AG04450 (cell line): ENCODE measurements at regions not wholly inside any gene's neighbourhood (a gene's known extent, or its start where the extent isn't known, plus 50 kb on each side); places are given as distances from the start of the nearest gene placed in this dataset.

Experiments used
- CTCF ChIA-PET: fragments of 300-600, 350-600 bp; formaldehyde crosslinking; extraction: SDS; loops from one replicate; lab custom pipeline; 2022; ENCODE audit warnings: antibody characterized with exemption, inconsistent platforms; lab: Charles Lee
- POLR2A ChIA-PET: fragments of 350-600 bp; formaldehyde crosslinking; extraction: SDS; loops from one replicate; lab custom pipeline; 2021; ENCODE audit warnings: antibody characterized with exemption, inconsistent platforms; lab: Yijun Ruan, JAX
- DNase-seq: peaks from one replicate; pipeline ENCODE4 v3.0.0-alpha.2; 2011; ENCODE audit warnings: low read depth, low spot score
- H3K27ac ChIP-seq: one replicate; pipeline ENCODE4 v1.5.1; 2012; ENCODE audit warnings: low read depth, low read length, control low read depth
- H3K27me3 ChIP-seq: one replicate; pipeline ENCODE4 v1.6.0; 2012; ENCODE audit warnings: low read length; ENCODE audit not compliant: control insufficient read depth, insufficient read depth
- H3K4me3 ChIP-seq: 2 replicates; pipeline ENCODE4 v1.5.1; 2011; ENCODE audit warnings: mild to moderate bottlenecking, low read depth, low read length, control low read depth
- H3K9me3 ChIP-seq: 2 replicates; pipeline ENCODE4 v1.5.1; 2012; ENCODE audit warnings: low read length; ENCODE audit not compliant: control insufficient read depth, insufficient read depth
- TF ChIP-seq, protein P1 (sequence below): IDR thresholded peaks from 2 replicates; pipeline ENCODE4 v1.5.1; 2011; ENCODE audit warnings: low read depth, low read length, control low read depth, inconsistent platforms

DNA sequence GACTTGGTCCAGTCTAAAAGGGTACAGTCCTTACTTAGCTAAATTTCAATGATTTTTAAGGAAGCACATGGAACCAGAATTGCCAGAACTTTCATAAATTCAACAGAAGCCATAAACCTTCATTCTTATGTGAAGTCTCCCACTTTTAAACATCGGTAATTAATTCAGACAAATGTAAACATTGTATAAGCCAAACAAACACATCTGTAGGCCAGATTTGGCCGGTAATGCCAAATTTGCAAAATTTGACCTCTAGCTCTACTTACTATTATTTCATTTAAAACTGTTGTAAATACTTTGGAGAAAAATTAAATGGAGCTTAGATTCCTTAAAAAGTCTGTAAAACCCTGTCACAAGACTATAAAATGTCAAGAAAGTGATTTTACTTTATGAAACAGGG, 83.2 kb upstream of the GALNT5 start:
- Histone ChIP-seq H3K4me3 (no peak overlapping the region), H3K27me3 (no peaks in the 10 kb centered on the region), H3K9me3 (no peaks in the 10 kb centered on the region), H3K27ac (peak overlapping the region; percentile 82)
- POLR2A ChIA-PET: interaction anchor here (1.6 to 2.1 kb wide), 2 partner anchors 9 to 118 kb away, joined by 9 to 11 read pairs; no protein-coding TSS in a partner anchor
- TF ChIP-seq, protein P1, sequence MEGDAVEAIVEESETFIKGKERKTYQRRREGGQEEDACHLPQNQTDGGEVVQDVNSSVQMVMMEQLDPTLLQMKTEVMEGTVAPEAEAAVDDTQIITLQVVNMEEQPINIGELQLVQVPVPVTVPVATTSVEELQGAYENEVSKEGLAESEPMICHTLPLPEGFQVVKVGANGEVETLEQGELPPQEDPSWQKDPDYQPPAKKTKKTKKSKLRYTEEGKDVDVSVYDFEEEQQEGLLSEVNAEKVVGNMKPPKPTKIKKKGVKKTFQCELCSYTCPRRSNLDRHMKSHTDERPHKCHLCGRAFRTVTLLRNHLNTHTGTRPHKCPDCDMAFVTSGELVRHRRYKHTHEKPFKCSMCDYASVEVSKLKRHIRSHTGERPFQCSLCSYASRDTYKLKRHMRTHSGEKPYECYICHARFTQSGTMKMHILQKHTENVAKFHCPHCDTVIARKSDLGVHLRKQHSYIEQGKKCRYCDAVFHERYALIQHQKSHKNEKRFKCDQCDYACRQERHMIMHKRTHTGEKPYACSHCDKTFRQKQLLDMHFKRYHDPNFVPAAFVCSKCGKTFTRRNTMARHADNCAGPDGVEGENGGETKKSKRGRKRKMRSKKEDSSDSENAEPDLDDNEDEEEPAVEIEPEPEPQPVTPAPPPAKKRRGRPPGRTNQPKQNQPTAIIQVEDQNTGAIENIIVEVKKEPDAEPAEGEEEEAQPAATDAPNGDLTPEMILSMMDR: no peak
- CTCF ChIA-PET: interaction anchor here (0.5 to 1.0 kb wide), 2 partner anchors 27 to 39 kb away, joined by 4 to 7 read pairs; no protein-coding TSS in a partner anchor
- DNase-seq: no peak

DNA sequence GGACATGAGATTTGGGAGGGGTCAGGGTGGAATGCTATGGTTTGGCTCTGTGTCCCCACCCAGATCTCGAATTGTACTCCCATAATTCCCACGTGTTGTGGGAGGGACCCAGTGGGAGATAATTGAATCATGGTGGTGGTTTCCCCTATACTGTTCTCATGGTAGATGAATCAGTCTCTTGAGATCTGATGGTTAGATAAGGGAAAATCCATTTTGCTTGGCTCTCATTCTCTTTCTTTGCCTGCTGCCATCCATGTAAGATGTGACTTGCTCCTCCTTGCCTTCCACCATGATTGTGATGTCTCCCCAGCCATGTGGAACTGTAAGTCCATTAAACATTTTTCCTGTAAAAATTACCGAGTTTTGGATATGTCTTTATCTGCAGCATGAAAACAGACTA, 80.9 kb upstream of the GALNT5 start:
- no peak for DNase-seq
- no peak overlapping the region for H3K27ac ChIP-seq
- CTCF ChIA-PET: no interaction called here
- H3K9me3 ChIP-seq: no peaks in the 10 kb centered on the region
- TF ChIP-seq, protein P1: no peak
- POLR2A ChIA-PET: no interaction called here
- H3K27me3 ChIP-seq: no peaks in the 10 kb centered on the region
- no peak overlapping the region for H3K4me3 ChIP-seq

DNA sequence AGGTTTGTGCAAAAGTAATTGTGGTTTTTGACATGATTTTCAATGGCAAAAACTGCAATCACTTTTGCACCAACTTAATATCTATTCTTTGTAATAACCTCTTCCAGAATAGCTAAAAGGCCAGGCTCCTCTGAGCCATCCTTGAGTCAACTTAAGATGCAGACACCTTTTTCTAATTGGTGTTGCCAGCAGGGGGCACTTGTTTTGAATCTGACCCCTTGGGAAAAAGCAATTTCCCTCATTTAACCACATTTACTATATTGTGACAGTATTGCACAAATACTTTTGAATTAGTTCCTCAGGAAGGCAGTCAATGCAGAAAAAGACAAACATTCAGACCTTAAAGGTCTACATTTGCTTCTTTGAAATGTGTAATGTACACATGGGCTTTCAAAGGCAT, 78.6 kb upstream of the GALNT5 start:
- DNase-seq: no peak
- TF ChIP-seq, protein P1: 0 out of 2 replicates have a peak, but pooled peaks have one; percentile 5
- ChIA-PET CTCF (interaction anchor here (3.4 kb wide), 1 partner anchor 15 kb away, joined by 22 read pairs; no protein-coding TSS in a partner anchor), POLR2A (no interaction called here)
- H3K27ac ChIP-seq: no peak overlapping the region
- no peak overlapping the region for H3K4me3 ChIP-seq
- no peaks in the 10 kb centered on the region for H3K9me3 ChIP-seq
- H3K27me3 ChIP-seq: no peaks in the 10 kb centered on the region

DNA sequence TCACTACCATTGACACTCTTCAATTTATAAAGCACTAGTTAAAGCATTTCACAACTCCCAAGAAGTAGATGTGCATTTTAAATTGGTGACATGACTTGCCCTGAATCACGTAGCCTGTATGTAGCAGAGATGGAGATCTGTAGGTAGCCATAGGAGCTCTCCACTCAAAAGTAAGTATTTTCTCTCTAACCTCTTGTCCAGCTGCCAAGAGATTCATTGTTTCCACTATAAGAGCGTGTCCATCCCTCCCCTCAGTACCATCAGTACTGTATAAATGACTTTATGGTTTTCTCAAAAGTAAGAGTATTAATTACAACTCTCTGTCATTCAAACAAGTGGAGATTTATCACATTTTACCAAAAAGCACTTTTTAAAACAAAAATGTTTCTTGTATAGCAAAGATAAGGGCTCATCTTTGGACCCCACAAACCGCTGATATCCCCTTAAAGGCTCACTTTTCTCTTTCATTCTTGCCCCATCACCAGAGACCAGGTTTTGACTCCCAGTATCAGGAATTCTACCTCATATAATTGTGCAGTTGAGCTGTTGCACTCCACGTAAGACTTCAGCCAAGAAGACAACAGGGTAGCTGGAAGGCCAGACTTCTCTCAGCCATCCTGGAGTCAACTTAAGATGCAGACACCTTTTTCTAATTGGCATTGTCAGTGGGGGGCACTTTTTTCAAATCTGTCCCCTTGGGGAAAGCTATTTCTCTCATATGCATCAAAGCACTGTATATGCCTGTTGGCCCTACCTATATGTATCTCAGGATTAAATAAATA, 78.0 kb upstream of the GALNT5 start:
- CTCF ChIA-PET: interaction anchor here (1.6 to 3.4 kb wide), 2 partner anchors 14 to 1804 kb away, joined by 5 to 22 read pairs; no protein-coding TSS in a partner anchor
- POLR2A ChIA-PET: no interaction called here
- TF ChIP-seq, protein P1: no peak

DNA sequence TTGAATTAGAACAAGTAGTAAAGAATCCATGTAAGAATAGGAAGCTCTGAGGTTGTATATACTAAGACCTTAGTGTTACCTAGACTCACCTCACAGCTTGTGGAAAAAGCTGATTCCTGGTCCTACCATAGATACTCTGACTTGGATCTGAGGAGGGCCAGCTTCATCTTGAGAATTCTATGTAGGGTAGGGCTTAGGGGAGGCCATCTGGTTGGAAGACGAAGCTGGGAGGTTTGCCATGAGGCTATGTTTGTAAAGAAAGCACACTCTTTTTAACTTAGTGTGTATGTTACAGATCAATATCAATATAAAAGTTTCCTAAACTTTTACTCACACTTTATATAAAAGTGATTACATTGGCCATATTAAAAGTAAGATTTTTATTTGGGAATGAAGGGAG, 77.1 kb upstream of the GALNT5 start:
- ChIA-PET CTCF (interaction anchor here (1.5 to 3.4 kb wide), 3 partner anchors 13 to 1804 kb away, joined by 3 to 22 read pairs (median 5); no protein-coding TSS in a partner anchor), POLR2A (no interaction called here)
- Histone ChIP-seq H3K9me3 (no peaks in the 10 kb centered on the region), H3K4me3 (no peak overlapping the region), H3K27ac (no peak overlapping the region), H3K27me3 (no peaks in the 10 kb centered on the region)
- TF ChIP-seq, protein P1: no peak
- no peak for DNase-seq

More for the DNA sequence above, 78.0 kb upstream of the GALNT5 start:
- no peak overlapping the region for H3K27ac ChIP-seq
- H3K27me3 ChIP-seq: no peaks in the 10 kb centered on the region
- DNase-seq: no peak
- H3K9me3 ChIP-seq: no peaks in the 10 kb centered on the region
- no peak overlapping the region for H3K4me3 ChIP-seq
